ENCODE measurements at regions not wholly inside any gene's neighbourhood (a gene's known extent, or its start where the extent isn't known, plus 50 kb on each side); places are given as distances from the start of the nearest gene placed in this dataset.

DNA sequence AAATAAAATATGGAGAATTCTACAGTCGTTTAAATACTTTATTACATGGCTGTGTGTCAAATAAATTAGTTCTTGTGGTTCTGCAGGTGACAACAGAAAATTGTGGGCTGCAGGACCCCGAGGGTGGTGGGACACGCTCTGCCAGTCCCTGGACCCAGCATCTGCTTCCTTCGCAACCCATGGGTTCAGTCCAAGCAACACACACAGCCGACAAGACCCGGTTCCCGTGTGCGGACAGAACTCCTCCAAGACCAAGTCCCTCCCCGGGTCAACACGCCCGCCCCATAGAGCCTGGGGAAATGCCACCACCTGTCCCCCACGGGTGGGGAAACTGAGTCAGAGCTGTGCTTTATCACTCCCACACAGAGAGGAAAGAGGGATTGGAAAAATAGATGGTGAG is 238.9 kb downstream of the BRD1 start:
- TF ChIP-seq, protein P1, sequence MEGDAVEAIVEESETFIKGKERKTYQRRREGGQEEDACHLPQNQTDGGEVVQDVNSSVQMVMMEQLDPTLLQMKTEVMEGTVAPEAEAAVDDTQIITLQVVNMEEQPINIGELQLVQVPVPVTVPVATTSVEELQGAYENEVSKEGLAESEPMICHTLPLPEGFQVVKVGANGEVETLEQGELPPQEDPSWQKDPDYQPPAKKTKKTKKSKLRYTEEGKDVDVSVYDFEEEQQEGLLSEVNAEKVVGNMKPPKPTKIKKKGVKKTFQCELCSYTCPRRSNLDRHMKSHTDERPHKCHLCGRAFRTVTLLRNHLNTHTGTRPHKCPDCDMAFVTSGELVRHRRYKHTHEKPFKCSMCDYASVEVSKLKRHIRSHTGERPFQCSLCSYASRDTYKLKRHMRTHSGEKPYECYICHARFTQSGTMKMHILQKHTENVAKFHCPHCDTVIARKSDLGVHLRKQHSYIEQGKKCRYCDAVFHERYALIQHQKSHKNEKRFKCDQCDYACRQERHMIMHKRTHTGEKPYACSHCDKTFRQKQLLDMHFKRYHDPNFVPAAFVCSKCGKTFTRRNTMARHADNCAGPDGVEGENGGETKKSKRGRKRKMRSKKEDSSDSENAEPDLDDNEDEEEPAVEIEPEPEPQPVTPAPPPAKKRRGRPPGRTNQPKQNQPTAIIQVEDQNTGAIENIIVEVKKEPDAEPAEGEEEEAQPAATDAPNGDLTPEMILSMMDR (IDR thresholded peaks at IDR 0.05; ENCODE audit: insufficient read depth, low read length, poor library complexity, severe bottlenecking), result no peak
- TF ChIP-seq EZH2phosphoT487 (conservative IDR thresholded peaks at IDR 0.05; ENCODE audit: low read length), result no peak
